ENCODE measurements at regions not wholly inside any gene's neighbourhood (a gene's known extent, or its start where the extent isn't known, plus 50 kb on each side); places are given as distances from the start of the nearest gene placed in this dataset.

DNA sequence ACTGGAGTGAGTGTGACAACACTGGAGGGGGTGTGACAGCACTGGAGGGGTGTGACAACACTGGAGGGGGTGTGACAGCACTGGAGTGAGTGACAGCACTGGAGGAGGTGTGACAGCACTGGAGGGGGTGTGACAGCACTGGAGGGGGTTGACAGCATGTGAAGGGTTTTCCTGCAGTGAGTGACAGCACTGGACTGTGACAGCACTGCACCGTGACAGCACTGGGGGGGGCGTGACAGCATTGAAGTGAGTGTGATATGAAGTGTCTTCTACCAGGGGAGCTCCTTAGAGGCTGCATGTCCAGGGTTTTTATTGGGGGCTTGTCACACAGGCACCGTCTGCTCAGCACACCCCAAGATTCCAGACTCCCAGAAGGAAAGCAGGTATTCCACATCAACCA, 274.8 kb downstream of the TEX29 start:
- Histone ChIP-seq H3K9me2 (ENCODE audit: insufficient read depth, low read length) (no peaks in the 10 kb centered on the region), H2AFZ (ENCODE audit: low read length) (no peak overlapping the region), H3K4me1 (ENCODE audit: insufficient read depth, low read length, poor library complexity, severe bottlenecking) (no peaks in the 10 kb centered on the region), H3K36me3 (ENCODE audit: insufficient read depth, low read length) (no peaks in the 10 kb centered on the region), H3K27ac (ENCODE audit: low read depth, low read length, poor library complexity, severe bottlenecking) (no peak overlapping the region), H3K9me3 (ENCODE audit: low read length) (no peaks in the 10 kb centered on the region), H3K79me2 (ENCODE audit: insufficient read depth, low read depth, low read length) (no peaks in the 10 kb centered on the region), H4K20me1 (ENCODE audit: insufficient read depth, low read length) (no peaks in the 10 kb centered on the region), H3K4me3 (ENCODE audit: low read depth, low read length, poor library complexity, severe bottlenecking) (no peak overlapping the region), H3K4me2 (ENCODE audit: low read length) (no peak overlapping the region)
- CTCF ChIA-PET (ENCODE audit: unreplicated experiment): no interaction called here
- DNase-seq (ENCODE audit: low spot score): no peak
- BruUV-seq (replicated peaks): no TSS peak
- POLR2A ChIA-PET: no interaction called here
- intact Hi-C loops (cut with micrococcal nuclease; ENCODE audit: unreplicated experiment): no loop called here
- TF ChIP-seq EZH2phosphoT487 (IDR thresholded peaks at IDR 0.05; ENCODE audit: borderline replicate concordance, low read depth, low read length) (no peak), CTCF (conservative IDR thresholded peaks at IDR 0.05; ENCODE audit: low read length) (no peak)

- H3K79me2 ChIP-seq (ENCODE audit: insufficient read depth, low read depth, low read length): no peaks in the 10 kb centered on the region
- ChIA-PET POLR2A (no interaction called here), CTCF (ENCODE audit: unreplicated experiment) (no interaction called here)
- BruUV-seq (replicated peaks): no TSS peak
- no peak for TF ChIP-seq CTCF (conservative IDR thresholded peaks at IDR 0.05; ENCODE audit: low read length)
- no peak overlapping the region for H3K4me3 ChIP-seq (ENCODE audit: low read depth, low read length, poor library complexity, severe bottlenecking)
- no peak for DNase-seq (ENCODE audit: low spot score)
- no peak overlapping the region for H3K27ac ChIP-seq (ENCODE audit: low read depth, low read length, poor library complexity, severe bottlenecking)
- H3K4me2 ChIP-seq (ENCODE audit: low read length): no peak overlapping the region
- intact Hi-C loops (cut with micrococcal nuclease; ENCODE audit: unreplicated experiment): no loop called here
- no peaks in the 10 kb centered on the region for H3K9me2 ChIP-seq (ENCODE audit: insufficient read depth, low read length)
- H3K4me1 ChIP-seq (ENCODE audit: insufficient read depth, low read length, poor library complexity, severe bottlenecking): no peaks in the 10 kb centered on the region
- H3K9me3 ChIP-seq (ENCODE audit: low read length): no peaks in the 10 kb centered on the region
- no peaks in the 10 kb centered on the region for H3K36me3 ChIP-seq (ENCODE audit: insufficient read depth, low read length)
- no peak overlapping the region for H2AFZ ChIP-seq (ENCODE audit: low read length)
- no peaks in the 10 kb centered on the region for H4K20me1 ChIP-seq (ENCODE audit: insufficient read depth, low read length)
Observed at GRCh38 chr13:111595791-111596190, 275.3 kb downstream of the TEX29 start.

- Histone ChIP-seq H3K9me3 (ENCODE audit: low read length) (no peaks in the 10 kb centered on the region), H3K36me3 (ENCODE audit: insufficient read depth, low read length) (no peaks in the 10 kb centered on the region), H3K4me1 (ENCODE audit: insufficient read depth, low read length, poor library complexity, severe bottlenecking) (no peaks in the 10 kb centered on the region), H3K9me2 (ENCODE audit: insufficient read depth, low read length) (no peaks in the 10 kb centered on the region), H2AFZ (ENCODE audit: low read length) (no peak overlapping the region), H3K4me3 (ENCODE audit: low read depth, low read length, poor library complexity, severe bottlenecking) (no peak overlapping the region), H3K79me2 (ENCODE audit: insufficient read depth, low read depth, low read length) (no peaks in the 10 kb centered on the region), H3K4me2 (ENCODE audit: low read length) (no peak overlapping the region), H3K27ac (ENCODE audit: low read depth, low read length, poor library complexity, severe bottlenecking) (no peak overlapping the region), H4K20me1 (ENCODE audit: insufficient read depth, low read length) (no peaks in the 10 kb centered on the region)
- TF ChIP-seq CTCF (conservative IDR thresholded peaks at IDR 0.05; ENCODE audit: low read length) (no peak), EZH2phosphoT487 (IDR thresholded peaks at IDR 0.05; ENCODE audit: borderline replicate concordance, low read depth, low read length) (no peak)
- no peak for DNase-seq (ENCODE audit: low spot score)
- BruUV-seq (replicated peaks): no TSS peak
- CTCF ChIA-PET (ENCODE audit: unreplicated experiment): no interaction called here
- POLR2A ChIA-PET: no interaction called here
- intact Hi-C loops (cut with micrococcal nuclease; ENCODE audit: unreplicated experiment): no loop called here
Observed at GRCh38 chr13:111597191-111597611, 276.8 kb downstream of the TEX29 start.
